GM12875 (cell line): ENCODE measurements at regions not wholly inside any gene's neighbourhood (a gene's known extent, or its start where the extent isn't known, plus 50 kb on each side); places are given as distances from the start of the nearest gene placed in this dataset.

Experiments
- H3K4me3 ChIP-seq: one replicate; pipeline ENCODE4 v1.5.1; 2011; ENCODE audit warnings: low read depth, low read length, control low read depth
- CTCF ChIP-seq: IDR thresholded peaks from 2 replicates; pipeline ENCODE4 v1.5.1; 2011; ENCODE audit warnings: low read depth, mild to moderate bottlenecking, control low read depth, inconsistent platforms, low read length, moderate library complexity, borderline replicate concordance; ENCODE audit not compliant: insufficient read depth

- TF ChIP-seq CTCF: no peak
- no peak overlapping the region for H3K4me3 ChIP-seq
Measured at GRCh38 chr1:117678246-117678977, 72.6 kb downstream of the TENT5C start.

- H3K4me3 ChIP-seq: no peak overlapping the region
- no peak for TF ChIP-seq CTCF
Measured at GRCh38 chr1:117679299-117679698, 73.5 kb downstream of the TENT5C start.

DNA sequence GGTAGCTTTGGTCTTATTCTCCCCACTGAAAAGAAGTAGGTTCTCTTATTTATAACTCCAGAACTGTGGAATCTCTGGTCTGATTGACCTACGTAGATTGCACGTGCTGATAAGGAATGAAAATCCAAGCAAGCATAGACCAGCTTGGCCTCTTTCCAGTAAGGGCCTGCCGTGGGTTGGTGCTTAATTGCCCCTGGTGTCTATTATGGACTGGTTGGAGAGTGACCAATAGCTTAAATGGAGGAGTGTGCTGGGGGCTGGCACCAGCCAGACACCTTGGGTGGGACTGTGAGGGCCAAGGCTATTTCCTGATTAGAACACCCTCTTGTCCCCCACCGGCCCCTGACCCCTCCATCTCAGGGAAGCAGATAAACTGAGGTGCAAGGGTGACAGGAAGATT, 74.0 kb downstream of the TENT5C start:
- H3K4me3 ChIP-seq: no peak overlapping the region
- no peak for TF ChIP-seq CTCF

DNA sequence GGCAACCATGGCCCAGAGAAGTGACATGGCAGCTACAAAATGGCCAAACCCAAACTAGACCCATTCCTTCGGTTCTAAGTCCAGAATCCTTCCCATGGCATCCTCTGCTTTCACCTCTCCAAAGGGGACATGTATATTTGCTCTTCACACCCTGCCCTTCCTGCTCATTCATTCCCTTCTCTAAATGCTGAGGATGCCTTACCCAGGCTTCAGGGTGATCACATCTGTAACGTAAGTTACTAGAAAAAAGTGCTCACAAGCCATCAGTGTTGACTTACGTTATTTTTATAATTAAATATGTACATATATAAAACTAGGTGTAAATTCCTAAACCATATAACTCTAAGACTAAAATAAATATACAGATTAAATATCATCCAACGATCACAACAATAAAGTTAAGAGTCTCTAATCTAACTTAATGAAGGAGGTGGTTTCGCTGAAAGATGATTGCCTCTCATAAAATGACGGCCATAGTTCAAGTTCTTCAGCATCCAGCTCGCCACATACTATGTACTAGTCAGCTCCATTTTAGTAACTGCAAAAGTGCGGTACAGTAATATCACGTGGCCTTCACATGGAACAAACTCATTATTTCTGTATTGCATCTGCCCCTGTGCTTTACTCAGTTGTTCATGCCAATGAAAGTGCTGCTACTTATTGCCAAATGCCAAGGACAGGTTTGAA, 74.6 kb downstream of the TENT5C start:
- TF ChIP-seq CTCF: no peak
- H3K4me3 ChIP-seq: no peak overlapping the region

DNA sequence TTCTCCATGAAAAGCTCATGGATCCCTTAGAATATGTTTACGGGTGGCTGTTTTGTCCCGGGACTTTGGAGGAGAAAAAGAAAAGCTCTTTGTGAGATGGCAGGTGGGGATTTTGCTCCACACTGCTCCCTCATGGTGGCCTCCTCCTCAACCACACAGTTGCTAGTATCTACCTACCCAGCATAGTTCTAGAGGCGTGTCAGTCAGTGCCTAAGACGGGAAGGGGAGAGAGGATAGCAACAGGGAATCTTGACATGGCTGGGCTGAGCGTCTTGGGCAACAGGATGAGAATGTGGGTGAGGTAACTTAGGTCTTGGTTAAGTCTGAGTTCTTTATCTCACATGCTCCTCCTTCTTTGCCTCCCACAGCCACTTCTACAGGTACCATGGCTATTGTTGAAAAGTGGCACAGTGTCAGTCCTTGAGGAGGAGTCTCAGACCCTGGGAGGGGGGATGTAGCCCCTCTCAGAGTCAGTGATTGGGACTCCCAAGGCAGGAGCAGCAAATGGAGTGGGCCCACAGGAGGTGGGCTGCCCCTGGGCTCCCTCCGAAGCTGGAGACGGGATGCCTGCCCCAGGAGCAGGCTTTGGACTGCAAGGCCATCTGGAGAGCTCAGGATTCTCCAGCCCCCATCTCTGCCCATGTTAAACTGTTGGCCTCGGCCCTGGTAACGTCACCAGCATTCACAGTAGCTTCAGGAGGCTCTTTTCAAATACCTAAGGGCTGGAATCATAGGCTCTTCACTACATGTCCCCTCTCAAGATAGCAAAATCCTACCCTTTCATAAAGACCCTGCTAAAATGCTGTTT, 75.4 kb downstream of the TENT5C start:
- no peak for TF ChIP-seq CTCF
- H3K4me3 ChIP-seq: no peak overlapping the region

DNA sequence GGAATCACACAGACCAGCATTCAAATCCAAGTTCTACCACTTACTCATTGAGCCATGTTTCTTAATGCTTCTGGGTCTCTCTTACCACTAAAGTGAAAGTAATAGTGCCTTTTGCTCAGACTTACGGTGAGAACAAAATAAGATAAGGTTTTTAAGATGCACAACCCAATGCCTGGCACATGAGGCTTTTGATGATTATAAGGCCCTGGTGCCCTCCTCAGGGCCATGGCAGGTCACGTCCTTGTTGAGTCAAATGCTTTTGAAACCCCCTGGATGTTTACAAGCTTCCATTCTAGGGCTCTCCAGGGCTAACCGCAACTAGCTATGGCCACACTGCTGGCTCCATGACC, 76.0 kb downstream of the TENT5C start:
- H3K4me3 ChIP-seq: no peak overlapping the region
- no peak for TF ChIP-seq CTCF

- TF ChIP-seq CTCF: no peak
- no peak overlapping the region for H3K4me3 ChIP-seq
Measured at GRCh38 chr1:117682372-117682771, 76.5 kb downstream of the TENT5C start.
